ENCODE measurements at regions not wholly inside any gene's neighbourhood (a gene's known extent, or its start where the extent isn't known, plus 50 kb on each side); places are given as distances from the start of the nearest gene placed in this dataset.
"Not testable (repeated sequence)": the region's sequence is repeated elsewhere in the genome, so short reads cannot be mapped to it uniquely, and the experiment has no call there.

DNA sequence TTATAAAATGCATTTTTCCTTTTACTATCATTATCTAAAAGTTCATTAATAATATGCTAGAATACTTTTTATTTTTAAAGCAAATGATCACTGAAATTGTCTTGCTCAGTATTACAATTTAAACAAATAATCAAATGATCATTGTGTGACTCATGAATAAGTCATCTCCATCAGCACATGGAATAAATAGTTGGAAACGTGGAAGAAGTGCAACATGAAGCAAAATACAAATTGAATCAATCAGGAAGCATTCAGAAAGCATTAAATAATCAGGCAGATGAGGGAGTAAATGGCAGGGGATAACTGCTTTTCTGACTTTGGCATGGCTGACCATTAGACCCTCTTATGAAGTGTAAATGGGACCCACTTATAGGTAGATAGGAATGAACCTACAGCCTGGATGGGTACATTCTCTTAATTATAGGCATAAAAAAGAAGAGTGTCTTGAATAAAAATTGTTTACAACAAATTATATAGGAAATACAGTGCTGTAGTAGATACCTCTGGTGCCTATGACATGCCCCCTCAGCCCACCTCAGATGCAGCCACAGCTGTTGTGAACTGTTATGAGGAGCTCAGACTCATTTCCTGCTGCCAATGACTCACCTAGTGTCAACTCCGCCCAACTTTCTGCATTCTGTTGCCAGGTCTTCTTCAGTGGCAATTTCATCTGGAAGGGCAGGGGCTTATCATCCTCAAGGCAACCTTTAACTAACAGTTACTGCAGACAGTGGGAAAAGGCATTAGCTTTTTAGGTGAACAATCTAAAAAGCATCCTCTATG, 936.0 kb downstream of the TRIB2 start:
- no peak for DNase-seq

GRCh38 chr2:13654416-13654815, 937.7 kb downstream of the TRIB2 start:
- no peak for DNase-seq

DNA sequence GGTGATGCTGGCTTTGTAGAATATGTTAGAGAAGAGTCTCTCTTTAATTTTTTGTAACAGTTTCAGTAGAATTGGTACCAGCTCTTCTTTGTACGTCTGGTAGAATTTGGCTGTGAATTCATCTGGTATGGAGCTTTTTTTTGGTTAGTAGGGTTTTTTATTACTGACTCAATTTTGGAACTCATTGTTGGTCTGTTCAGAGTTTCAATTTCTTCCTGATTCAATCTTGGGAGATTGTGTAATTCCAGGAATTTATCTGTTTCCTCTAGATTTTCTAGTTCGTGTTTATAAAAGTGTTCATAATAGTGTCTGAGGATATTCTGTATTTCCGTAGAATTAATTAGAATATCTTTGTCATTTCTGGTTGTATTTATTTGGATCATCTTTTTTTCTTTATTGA, 943.5 kb downstream of the TRIB2 start:
- no peak for DNase-seq

- DNase-seq, result no peak
Observed at GRCh38 chr2:13662055-13662454, 945.3 kb downstream of the TRIB2 start.

DNA sequence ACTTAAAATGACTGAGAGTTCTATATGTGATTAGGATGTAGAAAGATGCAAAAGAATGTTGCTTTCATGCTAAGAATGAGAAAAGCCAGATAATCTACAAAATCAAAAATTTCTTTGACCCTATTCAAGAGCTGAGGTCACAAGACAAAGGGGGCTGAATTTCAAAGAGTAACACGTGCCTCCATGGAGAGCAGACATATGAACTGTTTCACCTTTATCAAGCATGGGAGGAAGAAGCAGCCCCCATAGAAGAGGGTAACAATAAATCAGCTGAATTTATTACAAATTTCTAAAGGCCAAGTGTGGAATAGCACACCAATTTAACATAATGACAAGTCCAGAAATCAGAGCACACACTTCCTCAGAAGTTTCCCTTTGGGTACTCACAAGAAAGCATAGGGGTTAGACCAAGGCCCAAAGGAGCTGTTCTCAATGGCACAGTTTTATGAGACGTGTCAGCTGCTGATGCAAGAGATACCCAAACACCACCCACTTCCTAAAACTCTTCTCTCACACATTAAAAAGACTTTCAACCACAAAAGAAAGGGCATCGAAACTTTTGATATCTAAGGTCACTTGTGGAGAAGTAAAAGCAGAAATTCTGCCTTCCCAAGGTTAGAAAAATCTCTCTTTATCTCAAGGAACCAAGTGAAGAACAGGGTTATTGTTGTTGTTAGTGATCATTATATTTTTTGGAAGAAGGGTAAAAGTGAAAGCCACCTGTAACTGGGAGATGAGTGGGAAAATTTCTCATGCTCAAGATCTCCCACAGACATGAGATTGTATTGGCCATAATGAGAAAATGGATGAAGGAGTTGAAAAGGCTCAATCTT, 950.1 kb downstream of the TRIB2 start:
- no peak for DNase-seq

- DNase-seq, result no peak
Observed at GRCh38 chr2:13667415-13667757, 950.6 kb downstream of the TRIB2 start.

DNA sequence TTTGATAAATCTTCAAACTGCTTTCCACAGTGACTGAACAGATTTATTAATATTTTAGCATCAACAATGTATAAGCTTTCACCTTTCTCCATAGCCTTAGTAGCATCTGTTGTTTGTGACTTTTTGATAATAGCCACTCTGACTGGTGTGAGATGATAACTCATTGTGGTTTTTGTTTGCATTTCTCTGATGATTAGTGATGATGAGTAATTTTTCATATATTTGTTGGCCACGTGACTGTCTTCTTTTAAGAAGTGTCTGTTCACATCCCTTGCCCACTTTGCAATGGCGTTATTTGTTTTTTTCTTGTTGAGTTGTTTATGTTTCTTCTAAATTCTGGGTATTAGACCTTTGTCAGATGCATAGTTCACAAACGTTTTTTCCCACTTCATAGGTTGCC, 952.9 kb downstream of the TRIB2 start:
- DNase-seq, result no peak

DNA sequence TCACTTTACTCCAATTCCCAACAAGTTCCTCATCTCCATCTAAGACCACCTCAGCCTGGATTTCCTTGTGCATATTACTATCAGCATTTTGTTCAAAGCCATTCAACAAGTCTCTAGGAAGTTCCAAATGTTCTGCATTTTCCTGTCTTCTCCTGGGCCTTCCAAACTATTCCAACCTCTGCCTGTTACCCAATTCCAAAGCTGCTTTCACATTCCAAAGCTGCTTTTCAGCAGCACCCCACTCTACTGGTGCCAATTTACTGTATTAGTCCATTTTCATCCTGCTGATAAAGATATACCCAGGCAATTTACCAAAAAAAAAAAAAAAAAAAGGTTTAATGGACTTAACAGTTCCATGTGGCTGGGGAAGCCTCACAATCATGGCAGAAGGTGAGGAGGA, 957.1 kb downstream of the TRIB2 start:
- not testable (repeated sequence) for DNase-seq

DNA sequence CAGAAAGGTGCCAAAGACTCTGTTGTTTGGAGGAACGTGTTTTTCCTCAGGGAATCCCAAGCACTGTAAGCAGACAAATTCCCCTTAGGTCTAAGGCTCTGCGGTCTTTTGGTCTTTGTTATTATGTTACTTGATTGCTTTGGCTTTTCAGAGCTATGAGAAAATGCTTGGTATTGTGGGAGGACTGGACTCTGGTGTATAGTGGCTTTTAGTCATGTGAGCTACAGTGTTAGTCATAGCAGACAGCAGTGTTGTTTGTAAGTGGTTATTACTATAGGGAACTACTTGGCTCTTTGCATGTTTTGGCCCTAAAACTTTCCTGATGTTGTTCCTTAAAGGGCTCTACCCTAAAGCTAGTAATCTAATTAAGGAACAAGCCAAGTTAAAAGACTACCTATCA, 956.2 kb upstream of the LRATD1 start:
- no peak for DNase-seq

- DNase-seq, result no peak
Observed at GRCh38 chr2:13681936-13682335, 950.6 kb upstream of the LRATD1 start.

GRCh38 chr2:13682540-13683272, 949.8 kb upstream of the LRATD1 start:
- no peak for DNase-seq

GRCh38 chr2:13686262-13686661, 946.3 kb upstream of the LRATD1 start:
- DNase-seq, result no peak

DNA sequence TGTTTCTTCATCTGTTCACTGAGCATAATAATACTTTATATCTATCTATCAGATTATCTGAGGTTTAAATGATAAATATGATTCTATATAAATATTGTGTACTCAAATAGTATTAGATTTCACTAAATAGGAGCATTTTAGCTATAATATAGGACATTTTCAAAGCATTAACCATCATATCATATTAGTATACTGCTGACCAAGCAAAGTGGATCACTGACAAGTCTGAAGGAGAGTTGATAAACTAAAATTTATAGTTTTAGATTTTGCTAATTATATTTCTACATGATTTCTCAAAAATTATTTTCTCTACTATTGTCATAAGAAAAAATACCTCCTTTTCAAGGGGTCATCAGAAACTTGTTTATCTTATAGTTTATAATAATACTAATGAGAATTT, 937.8 kb upstream of the LRATD1 start:
- no peak for DNase-seq

DNA sequence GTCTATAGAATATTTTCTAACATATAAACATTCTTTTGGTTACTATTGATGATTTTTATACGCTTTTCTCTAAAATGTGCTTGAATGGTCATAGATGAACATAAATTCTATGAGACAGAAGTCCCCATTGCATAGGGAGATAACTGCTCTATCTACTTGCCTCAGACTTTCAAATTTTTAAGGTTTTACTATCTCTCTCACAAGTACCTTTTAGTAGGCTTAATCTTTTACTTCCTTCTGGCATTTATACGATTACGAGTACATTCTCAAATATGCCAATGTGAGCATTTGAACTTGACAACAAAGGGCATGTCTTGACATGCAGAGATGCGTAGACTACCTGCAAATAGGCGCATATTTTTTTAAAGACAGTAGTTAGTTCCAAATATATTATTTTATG, 935.9 kb upstream of the LRATD1 start:
- no peak for DNase-seq

- DNase-seq, result no peak
Observed at GRCh38 chr2:13698847-13699246, 933.7 kb upstream of the LRATD1 start.

- DNase-seq, result not testable (repeated sequence)
Observed at GRCh38 chr2:13699939-13700338, 932.6 kb upstream of the LRATD1 start.

GRCh38 chr2:13711154-13711553, 921.4 kb upstream of the LRATD1 start:
- DNase-seq, result no peak

GRCh38 chr2:13714466-13714865, 918.1 kb upstream of the LRATD1 start:
- DNase-seq, result no peak

DNA sequence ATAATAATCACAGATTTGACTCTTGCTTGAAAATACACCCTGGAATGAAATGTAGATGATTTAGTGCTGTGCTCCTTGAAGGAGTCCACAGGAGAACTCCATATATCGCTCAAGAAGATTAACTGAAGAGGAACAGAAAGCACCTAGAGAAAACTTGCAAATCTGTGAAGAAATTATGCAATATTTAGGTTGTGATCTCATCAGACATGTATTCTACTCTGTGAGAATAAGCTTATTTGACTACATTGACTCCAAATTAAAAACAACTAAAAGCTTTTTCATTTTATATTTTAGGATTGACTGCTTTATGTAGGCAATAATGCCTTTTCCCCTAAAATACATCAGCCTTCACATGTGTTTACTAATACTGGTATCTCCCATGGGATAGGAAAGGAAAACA, 906.6 kb upstream of the LRATD1 start:
- no peak for DNase-seq

DNA sequence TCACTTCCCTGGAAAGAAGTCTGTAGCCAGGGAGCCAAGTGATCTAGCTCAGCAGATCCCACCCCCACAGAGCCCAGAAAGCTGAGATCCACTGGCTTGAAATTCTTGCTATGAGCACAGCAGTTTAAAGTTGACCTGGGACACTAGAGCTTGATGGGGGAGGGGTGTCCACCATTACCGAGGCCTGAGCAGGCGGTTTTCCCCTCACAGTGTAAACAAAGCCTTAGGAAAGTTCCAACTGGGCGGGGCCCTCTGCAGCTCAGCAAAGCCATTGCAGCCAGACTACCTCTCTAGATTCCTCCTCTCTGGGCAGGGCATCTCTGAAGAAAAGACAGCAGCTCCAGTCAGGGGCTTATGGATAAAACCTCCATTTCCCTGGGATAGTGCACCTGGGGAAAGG, 887.2 kb upstream of the LRATD1 start:
- DNase-seq, result no peak

DNA sequence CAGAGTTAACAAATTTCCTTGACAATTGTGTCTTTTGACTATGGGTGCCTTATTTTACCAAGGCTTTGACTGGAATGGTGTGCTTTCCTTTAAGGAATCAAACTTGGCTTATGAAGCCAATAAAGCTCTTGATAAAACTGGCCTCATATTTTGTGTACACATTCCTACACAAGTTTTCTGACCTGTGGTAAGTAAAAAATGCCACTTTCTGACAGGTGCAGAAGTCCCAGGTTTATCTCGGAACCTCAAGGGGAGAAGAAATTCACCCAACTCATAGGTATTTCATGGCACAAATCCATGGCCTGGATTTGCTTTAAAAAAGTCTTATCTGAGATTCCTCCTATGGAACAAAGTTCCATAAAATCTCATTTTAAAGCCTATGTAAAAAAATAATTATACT, 880.6 kb upstream of the LRATD1 start:
- DNase-seq, result no peak

DNA sequence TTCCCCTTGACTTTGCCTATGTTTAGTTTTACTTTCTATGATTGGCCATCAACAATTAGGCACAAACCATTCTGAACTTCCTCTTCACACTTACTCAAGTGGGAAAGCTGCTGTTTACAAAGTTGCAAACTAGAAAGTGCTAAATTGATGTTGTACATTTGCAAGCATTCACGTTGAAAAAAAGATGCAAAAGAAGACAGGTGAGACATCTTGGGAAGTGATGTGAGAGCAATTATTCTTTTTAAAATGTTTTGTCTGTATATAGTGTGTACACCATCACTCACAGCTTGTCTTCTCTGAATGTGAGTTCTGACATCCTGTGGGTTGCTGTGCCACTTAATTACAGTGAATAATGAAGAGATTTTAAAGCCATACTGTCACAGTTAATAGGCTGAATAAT, 874.1 kb upstream of the LRATD1 start:
- no peak for DNase-seq

- no peak for DNase-seq
Observed at GRCh38 chr2:13768274-13768673, 864.2 kb upstream of the LRATD1 start.

- no peak for DNase-seq
Observed at GRCh38 chr2:13770279-13770678, 862.2 kb upstream of the LRATD1 start.
